Stimulated activated naive CD8-positive, alpha-beta T cell treated with anti-CD3 and anti-CD28 coated beads, Interleukin-15, Interleukin-2, amounts not matched to agents 100 ng/mL and 50 ng/mL, for 24 hours (primary cell): ENCODE measurements at regions not wholly inside any gene's neighbourhood (a gene's known extent, or its start where the extent isn't known, plus 50 kb on each side); places are given as distances from the start of the nearest gene placed in this dataset.

Source experiments
- H3K27ac Mint-ChIP-seq: one replicate; pipeline ENCODE4 v1.8.0; 2021; ENCODE audit warnings: mild to moderate bottlenecking, mixed read lengths
- H3K27me3 Mint-ChIP-seq: one replicate; pipeline ENCODE4 v1.8.0; 2021; ENCODE audit warnings: mixed read lengths
- H3K36me3 Mint-ChIP-seq: one replicate; pipeline ENCODE4 v1.8.0; 2021; ENCODE audit warnings: low read depth, mixed read lengths
- H3K4me1 Mint-ChIP-seq: one replicate; pipeline ENCODE4 v1.8.0; 2021; ENCODE audit warnings: low read depth, mixed read lengths
- H3K4me3 Mint-ChIP-seq: one replicate; pipeline ENCODE4 v1.8.0; 2021; ENCODE audit warnings: mild to moderate bottlenecking, mixed read lengths
- H3K9me3 Mint-ChIP-seq: one replicate; pipeline ENCODE4 v1.8.0; 2021; ENCODE audit warnings: mixed read lengths

DNA sequence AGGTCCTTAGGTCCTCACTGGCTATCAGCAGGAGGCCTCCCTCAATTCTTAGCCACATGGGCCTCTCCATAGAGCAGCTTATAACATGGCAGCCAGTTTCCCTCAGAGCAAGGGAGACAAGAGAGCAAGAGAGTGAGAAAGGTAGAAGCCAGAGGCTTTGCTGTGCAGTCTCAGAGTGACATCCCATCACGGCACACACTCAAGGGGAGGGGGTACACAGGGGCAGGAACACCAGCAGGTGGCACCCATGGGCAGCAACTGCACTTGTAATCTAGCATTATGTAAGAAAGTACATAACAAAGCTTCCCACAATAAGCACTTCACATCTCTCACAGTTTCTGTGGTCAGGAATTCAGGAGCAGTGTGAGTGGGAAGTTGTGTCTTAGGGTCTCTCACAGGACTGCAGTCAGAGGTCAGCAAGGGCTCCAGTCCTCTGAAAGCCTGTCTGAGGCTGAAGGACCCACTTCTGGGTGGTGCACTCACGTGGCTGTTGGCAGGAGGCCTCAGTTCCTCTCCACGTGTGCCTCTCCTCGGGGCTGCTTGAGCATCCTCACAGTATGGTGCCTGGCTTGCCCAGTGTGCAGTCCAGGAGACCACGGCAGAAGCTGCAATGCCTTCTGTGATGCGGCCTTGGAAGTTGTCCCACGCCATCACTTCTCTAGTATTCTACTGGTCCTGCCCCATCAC lies 159.4 kb downstream of the OAT start:
- no peak overlapping the region for H3K4me3 Mint-ChIP-seq

DNA sequence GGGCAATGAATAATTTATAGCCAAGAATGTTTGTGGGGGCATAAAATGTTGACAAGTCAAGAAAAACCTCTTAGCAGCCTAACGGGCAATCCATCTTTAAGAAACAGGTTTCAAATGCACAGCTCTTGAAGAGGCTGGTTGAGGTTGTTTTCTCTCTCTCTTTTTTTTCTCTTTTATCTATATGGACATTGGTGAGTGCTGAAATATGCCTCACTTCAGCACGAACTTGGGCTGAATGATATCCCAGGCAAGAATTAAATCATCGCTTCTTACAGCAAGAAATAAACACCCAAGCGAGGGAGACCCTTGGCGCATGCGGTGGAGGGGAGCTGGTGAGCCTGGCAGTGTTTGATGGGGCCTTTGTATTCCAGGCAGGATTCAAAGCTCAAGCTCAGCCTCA lies 160.9 kb downstream of the OAT start:
- Mint-ChIP-seq H3K27me3 (peaks cover 4% of the 10 kb centered on the region), H3K36me3 (no peaks in the 10 kb centered on the region), H3K4me1 (no peaks in the 10 kb centered on the region), H3K9me3 (no peaks in the 10 kb centered on the region), H3K4me3 (no peak overlapping the region), H3K27ac (no peak overlapping the region)

More for the DNA sequence above, 159.4 kb downstream of the OAT start:
- H3K4me1 Mint-ChIP-seq: no peaks in the 10 kb centered on the region
- no peaks in the 10 kb centered on the region for H3K9me3 Mint-ChIP-seq
- H3K27ac Mint-ChIP-seq: no peak overlapping the region
- no peaks in the 10 kb centered on the region for H3K27me3 Mint-ChIP-seq
- H3K36me3 Mint-ChIP-seq: no peaks in the 10 kb centered on the region

GRCh38 chr10:124256151-124256550 lies 162.6 kb downstream of the OAT start:
- Mint-ChIP-seq H3K4me3 (no peak overlapping the region), H3K4me1 (no peaks in the 10 kb centered on the region), H3K27me3 (peaks cover 4% of the 10 kb centered on the region), H3K27ac (no peak overlapping the region), H3K36me3 (no peaks in the 10 kb centered on the region), H3K9me3 (no peaks in the 10 kb centered on the region)

DNA sequence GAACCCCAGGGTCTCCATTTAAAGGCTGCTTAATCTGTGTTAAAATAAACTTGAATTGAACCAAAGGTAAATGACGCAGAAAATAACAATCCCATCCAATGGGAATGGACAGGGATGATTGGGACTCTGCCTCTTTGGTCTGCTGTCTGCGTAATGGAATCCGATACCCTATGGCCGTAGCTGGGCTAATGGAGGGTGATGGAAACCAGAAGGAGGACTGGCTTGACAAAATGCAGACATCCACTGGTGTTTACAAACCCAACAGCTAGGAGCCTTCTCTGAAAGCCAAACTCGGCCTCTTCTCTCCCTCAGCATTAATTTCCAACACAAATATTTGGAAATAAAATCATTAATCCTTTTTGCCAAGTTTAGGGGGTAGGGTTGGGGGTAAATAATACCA lies 162.2 kb upstream of the CHST15 start:
- Mint-ChIP-seq H3K9me3 (no peaks in the 10 kb centered on the region), H3K27me3 (peaks cover 4% of the 10 kb centered on the region), H3K4me3 (no peak overlapping the region), H3K36me3 (no peaks in the 10 kb centered on the region), H3K4me1 (no peaks in the 10 kb centered on the region), H3K27ac (no peak overlapping the region)

DNA sequence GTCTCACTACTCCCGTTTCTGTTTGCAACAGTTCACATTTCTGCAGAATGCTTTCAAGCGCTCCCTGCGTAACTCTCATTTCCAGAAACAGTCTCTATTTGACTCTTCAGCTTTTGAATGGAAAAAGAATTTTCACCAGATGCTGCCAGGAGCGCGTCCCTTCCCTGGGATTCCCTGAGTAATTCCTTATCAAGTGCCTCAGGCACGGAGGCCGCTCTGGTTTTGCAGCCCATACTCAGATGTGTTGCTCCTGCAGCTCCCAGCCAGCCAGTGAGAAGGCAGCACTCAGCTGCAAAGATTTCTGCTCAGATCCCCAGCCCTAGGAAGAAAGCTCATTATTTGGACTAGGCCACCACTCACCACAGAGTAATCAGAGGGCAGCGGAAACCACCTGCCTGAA lies 161.1 kb upstream of the CHST15 start:
- no peaks in the 10 kb centered on the region for H3K9me3 Mint-ChIP-seq
- H3K36me3 Mint-ChIP-seq: no peaks in the 10 kb centered on the region
- no peaks in the 10 kb centered on the region for H3K4me1 Mint-ChIP-seq
- peaks cover 4% of the 10 kb centered on the region for H3K27me3 Mint-ChIP-seq
- H3K27ac Mint-ChIP-seq: no peak overlapping the region
- H3K4me3 Mint-ChIP-seq: no peak overlapping the region

DNA sequence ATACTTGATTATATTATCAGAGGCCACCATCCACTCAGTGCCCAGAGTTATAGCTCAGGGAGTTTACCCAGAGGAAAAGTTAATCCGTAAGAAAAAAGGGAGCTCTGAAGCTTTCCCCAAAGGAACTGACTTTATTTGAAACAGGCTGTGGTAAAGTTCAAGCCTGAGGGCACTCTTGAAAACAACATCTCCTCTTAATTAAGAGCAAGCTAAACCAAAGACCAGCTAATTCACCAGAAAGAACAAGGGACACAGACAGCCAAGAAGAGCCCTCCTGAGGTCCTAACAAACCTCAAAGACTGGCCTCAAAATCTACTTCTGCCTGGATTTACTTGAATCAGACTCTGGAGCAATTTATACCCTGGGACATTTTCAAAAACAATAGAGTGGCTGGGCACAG lies 159.6 kb upstream of the CHST15 start:
- no peaks in the 10 kb centered on the region for H3K9me3 Mint-ChIP-seq
- no peak overlapping the region for H3K4me3 Mint-ChIP-seq
- no peaks in the 10 kb centered on the region for H3K36me3 Mint-ChIP-seq
- H3K27me3 Mint-ChIP-seq: peaks cover 4% of the 10 kb centered on the region
- no peak overlapping the region for H3K27ac Mint-ChIP-seq
- H3K4me1 Mint-ChIP-seq: no peaks in the 10 kb centered on the region

- Mint-ChIP-seq H3K27ac (no peak overlapping the region), H3K4me1 (no peaks in the 10 kb centered on the region), H3K9me3 (no peaks in the 10 kb centered on the region), H3K36me3 (no peaks in the 10 kb centered on the region), H3K4me3 (no peak overlapping the region), H3K27me3 (peaks cover 4% of the 10 kb centered on the region)
These were observed 158.8 kb upstream of the CHST15 start for GRCh38 chr10:124252097-124252715.

GRCh38 chr10:124251317-124252065 lies 158.1 kb upstream of the CHST15 start:
- Mint-ChIP-seq H3K9me3 (no peaks in the 10 kb centered on the region), H3K36me3 (no peaks in the 10 kb centered on the region), H3K27me3 (peaks cover 4% of the 10 kb centered on the region), H3K4me3 (no peak overlapping the region), H3K27ac (no peak overlapping the region), H3K4me1 (no peaks in the 10 kb centered on the region)

DNA sequence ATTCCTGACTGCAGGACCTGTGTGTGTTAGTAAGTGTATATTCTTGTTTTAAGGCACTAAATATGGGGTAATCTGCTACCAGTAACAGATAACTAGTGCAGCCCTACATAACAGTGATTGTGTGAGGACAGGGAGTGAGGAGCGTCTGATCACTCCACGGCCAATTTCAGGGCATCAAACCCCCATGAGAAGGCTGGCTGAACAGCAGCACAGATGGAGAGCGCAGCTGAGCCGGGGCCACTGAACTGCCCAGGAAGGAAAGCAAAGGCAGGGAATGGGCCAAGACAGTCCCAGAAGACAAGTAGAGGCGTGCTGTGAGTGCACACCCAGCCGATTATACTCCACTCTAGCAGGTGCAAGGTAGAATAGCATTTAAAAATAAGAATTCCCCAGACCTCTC lies 157.1 kb upstream of the CHST15 start:
- Mint-ChIP-seq H3K27me3 (peaks cover 4% of the 10 kb centered on the region), H3K4me1 (no peaks in the 10 kb centered on the region), H3K27ac (no peak overlapping the region), H3K9me3 (no peaks in the 10 kb centered on the region), H3K36me3 (no peaks in the 10 kb centered on the region), H3K4me3 (no peak overlapping the region)

DNA sequence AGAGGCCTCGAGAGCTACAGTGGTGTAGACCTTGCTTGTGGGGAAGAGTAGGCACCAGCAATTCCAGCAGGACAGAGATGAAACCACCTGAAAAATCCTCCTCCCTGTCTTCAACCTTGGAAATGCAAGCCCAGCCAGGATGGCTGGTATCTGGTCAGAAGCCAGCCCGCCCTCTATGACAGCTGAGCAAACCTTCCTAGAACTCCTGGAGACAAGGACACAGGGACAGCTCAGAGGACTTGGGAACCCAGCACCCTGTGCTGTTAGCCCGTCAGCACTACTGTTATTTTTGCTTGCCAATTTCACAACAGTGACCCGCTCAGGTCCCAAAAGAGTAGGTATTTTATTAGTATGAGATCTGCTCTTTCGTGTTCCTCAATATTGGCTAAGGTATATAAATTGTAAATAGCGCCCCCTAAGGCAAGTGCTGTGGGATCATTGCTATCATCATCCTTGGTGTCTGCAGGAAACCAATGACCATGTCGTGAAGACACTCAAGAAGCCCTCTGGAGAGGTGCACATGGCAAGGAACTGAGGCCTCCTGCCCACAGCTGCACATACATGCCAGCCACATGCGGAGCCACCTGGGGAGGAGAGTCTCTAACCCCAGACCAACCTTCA lies 156.5 kb upstream of the CHST15 start:
- H3K4me1 Mint-ChIP-seq: no peaks in the 10 kb centered on the region
- H3K27ac Mint-ChIP-seq: no peak overlapping the region
- H3K9me3 Mint-ChIP-seq: no peaks in the 10 kb centered on the region
- H3K36me3 Mint-ChIP-seq: no peaks in the 10 kb centered on the region
- no peak overlapping the region for H3K4me3 Mint-ChIP-seq
- H3K27me3 Mint-ChIP-seq: peaks cover 4% of the 10 kb centered on the region

DNA sequence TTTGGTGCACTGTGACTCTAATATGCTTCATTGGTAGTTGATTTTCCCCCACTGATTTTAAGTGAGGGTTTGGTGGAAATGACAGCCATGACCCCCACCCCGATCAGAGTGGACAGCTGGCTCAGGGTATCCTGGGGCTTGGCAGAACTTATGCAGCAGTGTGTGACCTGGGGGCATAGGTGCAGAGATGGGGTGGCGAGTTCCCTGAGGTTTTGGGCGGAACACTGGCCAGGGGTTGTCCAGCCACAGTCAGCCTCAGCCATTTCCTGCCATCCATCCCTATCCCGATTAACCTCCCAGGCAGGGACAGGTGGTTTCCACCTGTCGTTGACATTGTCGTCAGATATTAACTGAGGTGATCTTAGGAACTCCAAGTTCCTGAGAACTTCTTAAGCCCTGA lies 155.8 kb upstream of the CHST15 start:
- Mint-ChIP-seq H3K27ac (no peak overlapping the region), H3K9me3 (no peaks in the 10 kb centered on the region), H3K36me3 (no peaks in the 10 kb centered on the region), H3K4me1 (no peaks in the 10 kb centered on the region), H3K4me3 (no peak overlapping the region), H3K27me3 (peaks cover 4% of the 10 kb centered on the region)

DNA sequence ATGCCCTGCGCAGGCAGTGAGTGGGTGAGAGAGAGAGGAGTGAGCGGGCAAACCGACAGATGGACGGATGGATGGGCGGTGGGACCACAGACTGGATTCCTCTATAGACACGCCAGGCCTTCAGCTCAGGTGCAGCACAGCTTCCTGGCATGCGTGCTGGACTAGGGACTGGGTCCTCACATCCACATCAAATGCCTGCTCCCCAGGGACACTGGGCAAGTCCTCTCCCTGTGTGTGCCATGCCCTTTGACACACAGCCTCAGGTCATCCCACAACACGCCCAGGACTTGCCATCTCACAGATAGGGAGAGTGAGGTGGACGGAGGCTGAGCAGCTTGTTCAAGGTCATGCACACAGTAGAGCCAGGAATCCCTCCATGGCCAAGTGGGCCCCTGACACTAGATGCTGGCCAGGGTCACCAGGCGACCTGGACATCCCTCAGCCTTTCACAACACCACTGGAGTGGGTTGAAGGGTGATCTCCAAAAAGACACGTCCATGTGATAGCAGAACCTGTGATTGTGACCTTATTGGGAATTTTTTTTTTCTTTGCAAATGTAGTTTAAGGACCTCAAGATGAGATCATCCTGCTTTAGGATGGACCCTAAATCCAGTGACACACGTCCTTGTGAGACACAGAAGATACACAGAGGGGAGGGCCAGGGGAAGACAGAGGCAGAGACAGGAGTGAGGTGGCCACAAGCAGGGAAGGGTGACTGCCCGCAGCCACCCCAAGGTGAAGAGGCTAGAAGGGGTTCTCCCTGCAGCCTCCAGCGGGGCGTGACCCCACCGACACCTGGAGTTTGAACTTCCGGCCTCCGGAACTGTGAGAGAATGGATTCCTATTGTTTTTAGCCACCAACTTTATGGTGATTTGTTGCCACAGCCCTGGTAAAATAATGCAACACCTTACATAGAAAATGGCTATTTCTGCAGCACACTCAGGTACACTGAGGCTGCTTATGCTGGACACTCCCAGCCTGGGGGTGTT lies 155.0 kb upstream of the CHST15 start:
- peaks cover 4% of the 10 kb centered on the region for H3K27me3 Mint-ChIP-seq
- no peaks in the 10 kb centered on the region for H3K9me3 Mint-ChIP-seq
- H3K36me3 Mint-ChIP-seq: no peaks in the 10 kb centered on the region
- no peaks in the 10 kb centered on the region for H3K4me1 Mint-ChIP-seq
- H3K4me3 Mint-ChIP-seq: no peak overlapping the region
- no peak overlapping the region for H3K27ac Mint-ChIP-seq

- Mint-ChIP-seq H3K9me3 (no peaks in the 10 kb centered on the region), H3K36me3 (no peaks in the 10 kb centered on the region), H3K27me3 (no peaks in the 10 kb centered on the region), H3K4me1 (no peaks in the 10 kb centered on the region), H3K27ac (no peak overlapping the region), H3K4me3 (no peak overlapping the region)
These were observed 152.5 kb upstream of the CHST15 start for GRCh38 chr10:124245806-124246440.

DNA sequence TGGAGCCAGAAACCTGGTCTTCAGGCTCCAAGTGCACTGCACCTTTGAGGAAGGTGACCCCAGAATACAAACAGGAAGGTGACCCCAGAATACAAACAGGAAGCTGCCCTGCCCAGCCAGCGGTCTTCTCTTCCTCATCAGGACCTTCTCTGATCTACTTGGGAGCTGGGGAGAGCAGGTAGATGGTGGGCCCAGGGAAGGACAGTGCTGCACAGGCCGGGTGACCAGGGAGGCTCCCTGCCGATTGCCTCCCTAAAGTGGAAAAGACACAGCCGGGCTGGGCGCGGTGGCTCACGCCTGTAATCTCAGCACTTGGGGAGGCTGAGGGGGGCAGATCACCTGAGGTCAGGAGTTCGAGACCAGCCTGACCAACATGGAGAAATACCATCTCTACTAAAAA lies 151.8 kb upstream of the CHST15 start:
- no peaks in the 10 kb centered on the region for H3K36me3 Mint-ChIP-seq
- H3K27me3 Mint-ChIP-seq: no peaks in the 10 kb centered on the region
- H3K27ac Mint-ChIP-seq: no peak overlapping the region
- H3K9me3 Mint-ChIP-seq: no peaks in the 10 kb centered on the region
- no peak overlapping the region for H3K4me3 Mint-ChIP-seq
- H3K4me1 Mint-ChIP-seq: no peaks in the 10 kb centered on the region
